ENCODE measurements at regions not wholly inside any gene's neighbourhood (a gene's known extent, or its start where the extent isn't known, plus 50 kb on each side); places are given as distances from the start of the nearest gene placed in this dataset.

GRCh38 chr10:35916791-35917190 lies 274.7 kb upstream of the FZD8 start:
- intact Hi-C loops (cut with DNase I): loop anchor here (10.0 kb wide), 1 partner anchor 272 kb away; the partner anchor contains the start of gene FZD8
- no peak for DNase-seq (ENCODE audit: low spot score)

- intact Hi-C loops (cut with DNase I): loop anchor here (10.0 kb wide), 1 partner anchor 269 kb away; the partner anchor contains the start of gene FZD8
- DNase-seq (ENCODE audit: low spot score): no peak
These were observed 271.5 kb upstream of the FZD8 start for GRCh38 chr10:35913628-35914027.

GRCh38 chr10:35912615-35913569 lies 270.8 kb upstream of the FZD8 start:
- intact Hi-C loops (cut with DNase I): loop anchor here (10.0 kb wide), 1 partner anchor 268 kb away; the partner anchor contains the start of gene FZD8
- no peak for DNase-seq (ENCODE audit: low spot score)

- intact Hi-C loops (cut with DNase I): loop anchor here (10.0 kb wide), 1 partner anchor 267 kb away; the partner anchor contains the start of gene FZD8
- DNase-seq (ENCODE audit: low spot score): no peak
These were observed 269.9 kb upstream of the FZD8 start for GRCh38 chr10:35911954-35912353.

- intact Hi-C loops (cut with DNase I): loop anchor here (10.0 kb wide), 1 partner anchor 266 kb away; the partner anchor contains the start of gene FZD8
- no peak for DNase-seq (ENCODE audit: low spot score)
These were observed 269.1 kb upstream of the FZD8 start for GRCh38 chr10:35911233-35911632.

GRCh38 chr10:35910234-35910633 lies 268.1 kb upstream of the FZD8 start:
- intact Hi-C loops (cut with DNase I): loop anchor here (10.0 kb wide), 1 partner anchor 265 kb away; the partner anchor contains the start of gene FZD8
- no peak for DNase-seq (ENCODE audit: low spot score)

GRCh38 chr10:35909121-35909720 lies 267.1 kb upstream of the FZD8 start:
- intact Hi-C loops (cut with DNase I): no loop called here

GRCh38 chr10:35908451-35908850 lies 266.4 kb upstream of the FZD8 start:
- no peak for DNase-seq (ENCODE audit: low spot score)
- intact Hi-C loops (cut with DNase I): no loop called here

More at GRCh38 chr10:35909121-35909720, 267.1 kb upstream of the FZD8 start:
- no peak for DNase-seq (ENCODE audit: low spot score)

- no peak for DNase-seq (ENCODE audit: low spot score)
- intact Hi-C loops (cut with DNase I): no loop called here
These were observed 265.5 kb upstream of the FZD8 start for GRCh38 chr10:35907548-35907947.

GRCh38 chr10:35906155-35906554 lies 264.1 kb upstream of the FZD8 start:
- no peak for DNase-seq (ENCODE audit: low spot score)
- intact Hi-C loops (cut with DNase I): no loop called here

- no peak for DNase-seq (ENCODE audit: low spot score)
- intact Hi-C loops (cut with DNase I): no loop called here
These were observed 260.9 kb upstream of the FZD8 start for GRCh38 chr10:35903021-35903420.

- DNase-seq (ENCODE audit: low spot score): no peak
These were observed 256.8 kb upstream of the FZD8 start for GRCh38 chr10:35898716-35899440.

GRCh38 chr10:35896001-35896400 lies 253.9 kb upstream of the FZD8 start:
- DNase-seq (ENCODE audit: low spot score): no peak
- intact Hi-C loops (cut with DNase I): no loop called here

More at GRCh38 chr10:35898716-35899440, 256.8 kb upstream of the FZD8 start:
- intact Hi-C loops (cut with DNase I): no loop called here

GRCh38 chr10:35895331-35895730 lies 253.2 kb upstream of the FZD8 start:
- no peak for DNase-seq (ENCODE audit: low spot score)
- intact Hi-C loops (cut with DNase I): no loop called here

- intact Hi-C loops (cut with DNase I): no loop called here
- DNase-seq (ENCODE audit: low spot score): no peak
These were observed 250.4 kb upstream of the FZD8 start for GRCh38 chr10:35892526-35892925.

GRCh38 chr10:35890676-35891495 lies 248.8 kb upstream of the FZD8 start:
- no peak for DNase-seq (ENCODE audit: low spot score)
- intact Hi-C loops (cut with DNase I): no loop called here

GRCh38 chr10:35889971-35890675 lies 248.0 kb upstream of the FZD8 start:
- no peak for DNase-seq (ENCODE audit: low spot score)
- intact Hi-C loops (cut with DNase I): no loop called here

- DNase-seq (ENCODE audit: low spot score): no peak
- intact Hi-C loops (cut with DNase I): no loop called here
These were observed 247.1 kb upstream of the FZD8 start for GRCh38 chr10:35889226-35889625.

Data from cardiac septum (tissue), 1 donor.